ENCODE measurements at regions not wholly inside any gene's neighbourhood (a gene's known extent, or its start where the extent isn't known, plus 50 kb on each side); places are given as distances from the start of the nearest gene placed in this dataset.

- Histone ChIP-seq H2BK12ac (ENCODE audit: insufficient read length, low read depth, low read length) (no peak overlapping the region), H3T11ph (ENCODE audit: low read length) (no peak overlapping the region), H2AK5ac (ENCODE audit: insufficient read length, low read length) (no peak overlapping the region), H2BK120ac (ENCODE audit: low read depth, low read length, poor library complexity, severe bottlenecking) (no peak overlapping the region), H3K9me3 (ENCODE audit: control insufficient read depth, low read depth, low read length) (no peaks in the 10 kb centered on the region), H3K23ac (ENCODE audit: insufficient read length, low read depth, low read length) (no peak overlapping the region), H2AFZ (ENCODE audit: low read length) (no peak overlapping the region), H3K9ac (ENCODE audit: extremely low read depth, insufficient read length, low read length) (no peak overlapping the region), H3K14ac (ENCODE audit: insufficient read depth, low read length) (no peak overlapping the region), H4K8ac (replicated peaks; ENCODE audit: insufficient read length, low read depth, low read length) (no peak overlapping the region), H3K4me2 (ENCODE audit: insufficient read depth, insufficient read length, low read length) (no peak overlapping the region), H2BK15ac (ENCODE audit: low read depth, low read length) (no peak overlapping the region), H3K18ac (ENCODE audit: insufficient read length, low read depth, low read length) (no peak overlapping the region), H2BK5ac (ENCODE audit: insufficient read length, low read length) (no peak overlapping the region), H3K56ac (ENCODE audit: insufficient read length, low read depth, low read length) (no peak overlapping the region), H3K27me3 (ENCODE audit: insufficient read depth, low read length) (no peaks in the 10 kb centered on the region), H4K91ac (ENCODE audit: insufficient read length, low read depth, low read length) (no peak overlapping the region), H3K4me1 (ENCODE audit: insufficient read depth, low read length) (no peaks in the 10 kb centered on the region), H3K27ac (ENCODE audit: insufficient read length, low read depth, low read length) (no peak overlapping the region), H4K5ac (ENCODE audit: insufficient read length, low read depth, low read length) (no peak overlapping the region), H4K20me1 (ENCODE audit: control insufficient read depth, insufficient read depth, insufficient read length) (no peaks in the 10 kb centered on the region), H3K79me1 (ENCODE audit: insufficient read depth, low read depth, low read length, poor library complexity, severe bottlenecking) (no peaks in the 10 kb centered on the region), H3K4ac (ENCODE audit: low read depth, low read length) (no peak overlapping the region), H3K23me2 (ENCODE audit: insufficient read length, low read depth, low read length, poor library complexity, severe bottlenecking) (no peaks in the 10 kb centered on the region), H3K79me2 (ENCODE audit: insufficient read depth, low read length) (no peaks in the 10 kb centered on the region), H2BK20ac (ENCODE audit: low read depth, low read length, poor library complexity, severe bottlenecking) (no peak overlapping the region)
- Mint-ChIP-seq H3K4me3 (no peak overlapping the region), H3K27ac (no peak overlapping the region), H3K36me3 (ENCODE audit: insufficient read depth in 1 of 3, low read depth in 3 of 3) (no peaks in the 10 kb centered on the region; a peak in 1 of 7 replicates), H3K27me3 (ENCODE audit: low read depth) (no peaks in the 10 kb centered on the region), H3K4me1 (no peaks in the 10 kb centered on the region), H3K9me3 (peaks cover 0 to 3% of the 10 kb centered on the region in 2 experiments; a peak in 1 of 5 replicates)
- no CpG with 5 or more reads among the region's 1 CpG for WGBS (ENCODE audit: extremely low coverage, insufficient read length, low lambda C conversion rate)
- TF ChIP-seq, protein P1, sequence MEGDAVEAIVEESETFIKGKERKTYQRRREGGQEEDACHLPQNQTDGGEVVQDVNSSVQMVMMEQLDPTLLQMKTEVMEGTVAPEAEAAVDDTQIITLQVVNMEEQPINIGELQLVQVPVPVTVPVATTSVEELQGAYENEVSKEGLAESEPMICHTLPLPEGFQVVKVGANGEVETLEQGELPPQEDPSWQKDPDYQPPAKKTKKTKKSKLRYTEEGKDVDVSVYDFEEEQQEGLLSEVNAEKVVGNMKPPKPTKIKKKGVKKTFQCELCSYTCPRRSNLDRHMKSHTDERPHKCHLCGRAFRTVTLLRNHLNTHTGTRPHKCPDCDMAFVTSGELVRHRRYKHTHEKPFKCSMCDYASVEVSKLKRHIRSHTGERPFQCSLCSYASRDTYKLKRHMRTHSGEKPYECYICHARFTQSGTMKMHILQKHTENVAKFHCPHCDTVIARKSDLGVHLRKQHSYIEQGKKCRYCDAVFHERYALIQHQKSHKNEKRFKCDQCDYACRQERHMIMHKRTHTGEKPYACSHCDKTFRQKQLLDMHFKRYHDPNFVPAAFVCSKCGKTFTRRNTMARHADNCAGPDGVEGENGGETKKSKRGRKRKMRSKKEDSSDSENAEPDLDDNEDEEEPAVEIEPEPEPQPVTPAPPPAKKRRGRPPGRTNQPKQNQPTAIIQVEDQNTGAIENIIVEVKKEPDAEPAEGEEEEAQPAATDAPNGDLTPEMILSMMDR (conservative IDR thresholded peaks at IDR 0.05) = no peak
- no peak for DNase-seq
These were observed 389.5 kb downstream of the HTR1A start for GRCh38 chr5:63572740-63573139.

Data from H9 (cell line).